Activated CD4-positive, alpha-beta T cell treated with anti-CD3 and anti-CD28 coated beads for 48 hours (primary cell): ENCODE measurements at regions not wholly inside any gene's neighbourhood (a gene's known extent, or its start where the extent isn't known, plus 50 kb on each side); places are given as distances from the start of the nearest gene placed in this dataset.

Experiments used
- DNase-seq: peaks from one replicate; pipeline ENCODE4 v3.0.0-alpha.2; 2020

- no peak for DNase-seq
Measured at GRCh38 chrX:131907488-131908314, 115.4 kb upstream of the STK26 start.

GRCh38 chrX:131910586-131910985 is 112.5 kb upstream of the STK26 start:
- no peak for DNase-seq

- DNase-seq = no peak
Measured at GRCh38 chrX:131915488-131915887, 107.6 kb upstream of the STK26 start.

DNA sequence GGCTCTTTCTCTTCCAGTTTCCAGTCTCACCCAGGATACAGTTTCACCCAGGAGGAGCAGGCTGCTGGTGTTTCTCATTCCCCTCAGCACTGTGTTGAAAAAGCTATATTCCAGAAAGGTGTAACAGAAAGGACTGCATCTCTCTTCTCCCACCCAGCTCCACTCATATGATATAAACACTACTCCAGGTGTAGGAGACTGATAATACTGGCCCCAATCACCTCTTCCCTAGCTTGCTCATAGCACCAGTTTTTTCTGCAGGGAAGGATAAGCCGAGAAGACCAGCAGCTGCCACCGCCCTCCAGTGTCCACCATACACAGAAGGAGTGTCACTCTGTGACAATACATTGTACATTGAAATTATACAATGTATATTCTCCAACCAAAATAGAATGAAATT is 105.5 kb upstream of the STK26 start:
- no peak for DNase-seq

DNA sequence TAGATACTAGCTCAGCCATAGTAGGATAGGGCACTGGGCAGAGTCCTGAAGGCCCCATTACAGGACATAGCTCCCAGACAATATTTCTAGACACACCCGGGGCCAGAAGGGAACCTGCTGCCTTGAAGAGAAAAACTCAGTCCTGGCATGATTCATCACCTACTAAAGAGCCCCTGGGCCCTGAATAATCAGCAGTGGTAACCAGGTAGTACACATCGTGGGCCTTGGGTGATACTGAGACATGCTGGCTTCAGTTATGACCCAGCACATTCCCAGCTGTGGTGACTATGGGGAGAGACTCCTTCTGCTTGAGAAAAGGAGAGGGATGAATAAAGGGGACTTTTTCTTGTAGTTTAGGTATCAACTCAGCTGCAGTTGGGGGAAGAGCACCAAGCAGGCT is 104.3 kb upstream of the STK26 start:
- DNase-seq = no peak

- no peak for DNase-seq
Measured at GRCh38 chrX:131923614-131924250, 99.4 kb upstream of the STK26 start.

DNA sequence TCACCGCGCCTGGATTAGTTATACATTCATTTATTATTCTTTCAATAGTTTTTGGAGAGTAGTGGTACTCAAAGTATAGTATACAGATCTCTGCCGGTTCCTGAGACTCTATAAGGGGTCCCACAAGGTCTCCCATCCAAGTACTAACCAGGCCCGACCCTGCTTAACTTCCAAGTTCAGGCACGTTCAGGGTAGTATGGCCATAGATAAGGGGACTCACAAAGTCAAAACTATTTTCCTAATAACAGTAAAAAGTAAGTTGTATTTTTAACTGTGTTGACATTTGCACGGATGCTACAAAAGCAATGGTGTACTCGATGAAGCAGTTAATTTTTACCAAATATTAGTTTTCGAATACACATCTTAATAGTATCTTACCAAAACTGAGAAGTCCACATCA is 84.4 kb upstream of the STK26 start:
- DNase-seq = no peak

- DNase-seq = no peak
Measured at GRCh38 chrX:131942034-131942433, 81.1 kb upstream of the STK26 start.

DNA sequence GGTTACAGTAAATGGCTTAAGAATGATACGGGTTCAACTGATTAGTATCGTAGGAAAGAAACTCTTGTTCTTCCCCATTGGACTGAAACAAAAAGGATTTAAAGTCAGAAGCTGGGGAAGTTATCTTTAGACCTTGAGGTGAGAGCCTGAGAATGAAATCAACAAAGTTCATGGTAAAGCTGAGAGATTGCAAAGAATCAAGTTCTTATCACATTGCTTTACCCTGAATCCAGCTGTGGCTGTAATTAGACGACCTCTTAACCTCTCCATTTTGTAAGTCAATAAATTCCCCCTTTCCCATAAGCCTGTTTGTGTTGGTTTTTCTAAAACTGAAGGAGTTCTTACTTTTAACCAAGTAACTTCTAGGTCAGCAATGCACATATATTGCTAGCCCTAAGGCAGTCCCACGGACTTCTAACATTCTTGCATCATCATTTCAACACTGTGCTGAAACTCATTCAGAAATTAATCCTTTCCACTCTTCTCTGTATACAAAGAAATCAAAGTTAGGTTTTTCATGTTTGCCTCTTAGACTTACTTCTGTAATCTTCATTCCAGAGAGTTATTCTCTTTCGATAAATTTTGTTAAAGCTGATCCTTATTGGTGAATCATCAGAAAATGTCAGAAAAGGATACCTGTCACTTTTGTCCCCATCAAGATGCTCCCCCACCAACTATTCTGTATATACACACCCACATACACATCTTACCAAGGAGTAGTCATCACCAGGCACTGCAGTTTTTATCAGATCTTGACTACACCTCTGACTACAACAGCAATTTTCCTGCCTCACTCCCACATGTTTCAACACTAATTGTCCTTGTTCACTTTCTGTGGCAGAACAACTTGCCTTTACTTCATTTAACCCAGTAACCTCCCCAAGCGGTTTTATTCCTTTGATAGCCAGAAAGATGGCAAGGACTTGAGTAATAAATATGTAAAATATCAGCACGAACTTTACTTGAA is 77.9 kb upstream of the STK26 start:
- DNase-seq = peak; percentile 3

DNA sequence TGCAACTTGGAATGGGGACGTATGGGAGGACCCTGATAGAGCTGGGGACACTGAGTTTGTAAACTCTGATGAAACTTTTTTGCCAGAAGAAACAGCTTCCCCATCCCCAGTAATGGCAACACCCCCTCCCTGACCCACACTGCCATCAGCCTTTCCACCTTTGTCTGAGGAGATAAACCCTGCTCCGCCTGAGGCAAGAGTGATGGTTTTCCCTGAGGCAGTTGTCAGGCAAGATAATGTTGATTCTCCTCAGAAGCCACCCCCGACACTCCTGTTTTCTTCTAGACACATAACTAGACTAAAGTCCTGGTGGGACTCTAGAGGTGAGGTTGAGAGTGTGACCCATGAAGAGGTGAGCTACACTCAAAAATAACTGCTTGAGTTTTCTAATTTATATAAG is 71.9 kb upstream of the STK26 start:
- no peak for DNase-seq

DNA sequence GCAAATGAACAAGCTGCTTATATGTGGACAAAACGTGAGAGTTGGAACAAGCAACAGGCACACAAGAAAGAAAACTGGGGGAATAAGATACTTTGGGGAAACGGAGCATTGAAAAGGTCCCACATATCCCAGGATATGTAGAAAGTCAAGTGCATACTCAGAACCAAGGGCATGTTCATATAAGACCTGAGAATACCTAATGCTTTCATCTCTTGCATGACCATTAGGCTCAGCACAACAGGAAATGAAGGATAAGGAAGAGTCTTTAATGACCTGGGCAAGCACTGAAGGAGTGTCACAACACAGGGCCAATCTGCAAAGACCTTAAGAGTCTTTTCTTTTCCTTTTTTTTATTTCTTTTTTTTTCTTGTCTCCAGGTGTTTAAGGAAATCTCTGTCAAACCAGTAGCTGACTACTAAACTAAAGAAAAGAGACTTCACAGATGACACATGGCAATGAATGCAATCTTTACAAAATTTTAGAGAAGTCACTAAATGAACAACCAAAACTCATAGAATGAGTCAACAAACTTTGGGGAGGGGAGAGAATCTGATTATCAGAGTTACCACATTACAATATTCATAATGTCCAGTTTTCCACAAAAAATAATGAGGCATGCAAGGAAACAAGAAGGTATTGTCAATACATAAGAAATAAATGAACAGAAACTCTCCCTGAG is 67.9 kb upstream of the STK26 start:
- DNase-seq = no peak

- DNase-seq = no peak
Measured at GRCh38 chrX:131958724-131959123, 64.4 kb upstream of the STK26 start.

GRCh38 chrX:131970347-131970746 is 52.8 kb upstream of the STK26 start:
- no peak for DNase-seq
